Right lobe of liver (tissue), 6 donors: ENCODE measurements at regions not wholly inside any gene's neighbourhood (a gene's known extent, or its start where the extent isn't known, plus 50 kb on each side); places are given as distances from the start of the nearest gene placed in this dataset.

Experiments
- ATAC-seq, 4 donors: fragments of 200-7000 bp; cut with Tn5 transposase; one replicate each; pipeline ENCODE4 v1.9.1; 2020; ENCODE audit warnings: mild to moderate bottlenecking in 4 of 4, moderate library complexity in 4 of 4
- DNase-seq, 3 donors: peaks; one replicate each; pipeline ENCODE4 v3.0.0-alpha.2; 2020
- H3K27ac ChIP-seq, 3 donors: fragments of 200-600 bp; one replicate each; pipeline ENCODE4 v1.8.0; 2022
- H3K27me3 ChIP-seq, 2 donors: fragments of 200-600 bp; one replicate each; pipeline ENCODE4 v1.8.0; 2022
- H3K36me3 ChIP-seq, 4 donors: fragments of 200-600 bp; sonication (generic) in 1 of 4; one replicate each; pipeline versions ENCODE4 v1.5.1 to v1.8.0; 2017 to 2022; ENCODE audit warnings: control low read depth in 1 of 4
- H3K4me1 ChIP-seq, 4 donors: fragments of 200-600 bp; sonication (generic) in 1 of 4; one replicate each; pipeline versions ENCODE4 v1.5.1 to v1.8.0; 2017 to 2022; ENCODE audit warnings: control low read depth in 1 of 4
- H3K4me3 ChIP-seq, 3 donors: fragments of 200-600 bp; one replicate each; pipeline ENCODE4 v1.8.0; 2022
- H3K9me3 ChIP-seq, 4 donors: fragments of 200-600 bp; sonication (generic) in 1 of 4; one replicate each; pipeline versions ENCODE4 v1.5.1 to v1.8.0; 2017 to 2022; ENCODE audit warnings: control low read depth in 1 of 4
- CTCF ChIP-seq, 4 donors: fragments of 200-600 bp in 3 of 4; fragments of 450-650 bp in 1 of 4; IDR thresholded peaks; one replicate each; pipeline versions ENCODE4 v1.5.1 to v1.8.0; 2016 to 2022; ENCODE audit warnings: antibody characterized with exemption in 4 of 4, mild to moderate bottlenecking in 2 of 4
- POLR2A ChIP-seq: fragments of 450-650 bp; IDR thresholded peaks from one replicate; pipeline ENCODE4 v1.6.1; 2017; ENCODE audit warnings: antibody characterized with exemption, mild to moderate bottlenecking
- WGBS: methylation state at CpG from one replicate; pipeline ENCODE4 v1.1.6; 2018; ENCODE audit warnings: low coverage, low lambda C conversion rate; ENCODE audit not compliant: insufficient coverage; ENCODE audit errors: missing lambda C conversion rate; 5-methylcytosine and 5-hydroxymethylcytosine counted together
- intact Hi-C, 2 donors: fragments of 100-400 bp; cut with DNase I; formaldehyde crosslinking; loops; one replicate each; pipeline versions ENCODE4 v1.11.2 to v1.14.1; 2022
- donor health status: DM: no; HTN: yes; CAD: no.
- donor health status: DM: no; HTN: no; CAD: no.
- donor health status: DM: no; HTN: no; CAD: no.
- donor health status: DM: no; HTN: yes; CAD: no.
- donor health status: DM: no; HTN: yes; CAD: no.

DNA sequence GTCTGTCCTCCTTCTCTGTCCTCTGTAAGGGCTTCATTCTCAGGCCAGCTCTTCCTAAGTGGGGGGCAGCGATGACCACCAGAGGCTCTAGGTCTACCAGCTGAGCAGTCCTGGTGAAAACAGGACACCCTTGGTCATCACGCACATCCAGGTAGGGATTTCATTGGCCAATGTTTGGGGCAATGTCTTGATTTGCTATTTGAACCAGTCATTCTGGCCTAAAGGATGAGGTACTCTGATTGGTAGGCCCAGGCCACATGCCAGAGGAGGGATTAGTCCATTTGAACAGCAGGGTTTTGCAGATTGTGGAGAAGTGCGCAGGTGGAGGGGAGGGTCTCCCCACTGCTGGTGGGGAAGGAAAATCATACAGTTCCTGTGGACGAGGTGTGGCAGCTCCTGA, 57.3 kb downstream of the PLXNA1 start:
- 50% methylated on average over 2 of the region's 4 CpGs for WGBS
- peak in 2 of 3 donors; percentile 18 to 24 for DNase-seq
- no peak for ATAC-seq
- intact Hi-C loops = no loop called here
- no peaks in the 10 kb centered on the region for H3K9me3 ChIP-seq
- H3K27me3 ChIP-seq = no peaks in the 10 kb centered on the region
- H3K36me3 ChIP-seq = no peaks in the 10 kb centered on the region
- no peak for TF ChIP-seq CTCF (IDR thresholded peaks at IDR 0.05)
- TF ChIP-seq POLR2A = no peak
- H3K4me3 ChIP-seq = no peak overlapping the region
- H3K4me1 ChIP-seq = no peaks in the 10 kb centered on the region
- no peak overlapping the region for H3K27ac ChIP-seq

DNA sequence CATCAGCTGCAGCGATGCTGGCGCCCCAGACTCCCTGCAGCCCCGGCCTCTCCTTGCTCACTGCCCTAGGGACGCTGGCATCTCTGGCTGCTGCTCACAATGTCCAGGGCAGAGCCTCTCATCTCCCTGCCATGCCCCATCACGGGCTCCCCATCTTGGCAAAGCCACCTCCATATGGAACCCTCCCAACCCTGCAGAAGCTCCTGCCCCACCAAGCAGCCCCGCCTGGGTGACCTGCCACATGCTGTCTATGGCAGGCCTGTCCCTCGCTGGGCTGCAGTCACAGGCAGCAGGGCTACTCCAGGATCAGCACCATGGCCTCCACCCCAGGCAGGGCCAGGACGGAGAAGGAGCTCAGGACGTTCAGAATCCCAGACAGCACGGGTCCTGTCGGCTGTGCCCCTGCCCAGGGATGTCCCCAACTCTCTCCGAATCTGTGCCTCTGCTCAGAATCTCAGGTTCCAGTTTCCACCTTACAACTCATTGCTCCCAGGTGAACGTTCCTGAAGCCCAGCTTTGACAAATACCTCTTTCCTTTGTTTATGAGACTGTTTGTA, 58.4 kb downstream of the PLXNA1 start:
- H3K36me3 ChIP-seq = no peaks in the 10 kb centered on the region
- TF ChIP-seq POLR2A (no peak), CTCF (IDR thresholded peaks at IDR 0.05) (no peak)
- H3K4me1 ChIP-seq = no peaks in the 10 kb centered on the region
- intact Hi-C loops = no loop called here
- H3K9me3 ChIP-seq = no peaks in the 10 kb centered on the region
- WGBS = 28% methylated on average over 2 of the region's 13 CpGs
- no peak overlapping the region for H3K4me3 ChIP-seq
- H3K27me3 ChIP-seq = no peaks in the 10 kb centered on the region
- ATAC-seq (no peak), DNase-seq (peak in 2 of 3 donors; percentile 33 to 50)
- no peak overlapping the region for H3K27ac ChIP-seq

DNA sequence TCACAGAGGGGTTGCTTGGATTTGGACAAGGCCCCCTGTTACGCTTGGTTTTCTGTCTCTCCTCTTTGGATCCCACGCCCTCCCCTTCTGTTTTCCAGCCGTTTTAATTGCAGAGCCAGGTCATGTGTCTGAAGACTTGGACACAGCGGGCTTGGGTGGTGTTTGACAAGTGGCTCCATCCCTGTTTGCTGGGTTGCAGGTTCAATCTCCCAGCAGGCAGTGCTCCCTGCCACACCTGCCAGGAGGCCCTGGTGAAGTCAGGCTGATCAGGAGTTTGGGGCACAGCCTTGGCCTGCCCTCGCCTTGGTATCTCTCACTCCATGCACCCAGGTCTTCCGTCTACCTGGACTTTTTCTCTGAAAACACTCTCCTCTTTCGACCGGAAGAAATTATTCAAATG, 59.0 kb downstream of the PLXNA1 start:
- ATAC-seq (no peak), DNase-seq (peak in 2 of 3 donors; percentile 20 to 28)
- no peaks in the 10 kb centered on the region for H3K36me3 ChIP-seq
- H3K27ac ChIP-seq = no peak overlapping the region
- H3K27me3 ChIP-seq = no peaks in the 10 kb centered on the region
- no peak overlapping the region for H3K4me3 ChIP-seq
- WGBS = 72% methylated on average over 8 of the region's 8 CpGs
- no peaks in the 10 kb centered on the region for H3K9me3 ChIP-seq
- no peak for TF ChIP-seq POLR2A
- no peak for TF ChIP-seq CTCF (IDR thresholded peaks at IDR 0.05)
- intact Hi-C loops = no loop called here
- H3K4me1 ChIP-seq = no peaks in the 10 kb centered on the region

- TF ChIP-seq POLR2A = no peak
- TF ChIP-seq CTCF (IDR thresholded peaks at IDR 0.05) = no peak
- intact Hi-C loops = no loop called here
- Histone ChIP-seq H3K4me3 (no peak overlapping the region), H3K36me3 (no peaks in the 10 kb centered on the region), H3K27ac (no peak overlapping the region), H3K4me1 (no peaks in the 10 kb centered on the region), H3K9me3 (no peaks in the 10 kb centered on the region), H3K27me3 (no peaks in the 10 kb centered on the region)
- WGBS = 33% methylated on average over 2 of the region's 12 CpGs
- peak in 1 of 3 donors; percentile 36 for DNase-seq
- peak in 1 of 4 donors; percentile 8 for ATAC-seq
Measured at GRCh38 chr3:127042634-127043033, 59.7 kb downstream of the PLXNA1 start.
